ENCODE measurements at regions not wholly inside any gene's neighbourhood (a gene's known extent, or its start where the extent isn't known, plus 50 kb on each side); places are given as distances from the start of the nearest gene placed in this dataset.

- no peak for TF ChIP-seq CTCF (IDR thresholded peaks at IDR 0.05; ENCODE audit: low read depth, low read length)
- no peak overlapping the region for H3K4me3 ChIP-seq (ENCODE audit: low read depth, low read length)
Observed at GRCh38 chr7:35353481-35353880, 99.6 kb upstream of the TBX20 start.

- TF ChIP-seq CTCF (IDR thresholded peaks at IDR 0.05; ENCODE audit: low read depth, low read length): no peak
- H3K4me3 ChIP-seq (ENCODE audit: low read depth, low read length): no peak overlapping the region
Observed at GRCh38 chr7:35351466-35351865, 97.6 kb upstream of the TBX20 start.

- no peak for TF ChIP-seq CTCF (IDR thresholded peaks at IDR 0.05; ENCODE audit: low read depth, low read length)
- H3K4me3 ChIP-seq (ENCODE audit: low read depth, low read length): no peak overlapping the region
Observed at GRCh38 chr7:35348611-35349400, 94.9 kb upstream of the TBX20 start.

- no peak for TF ChIP-seq CTCF (IDR thresholded peaks at IDR 0.05; ENCODE audit: low read depth, low read length)
- H3K4me3 ChIP-seq (ENCODE audit: low read depth, low read length): no peak overlapping the region
Observed at GRCh38 chr7:35342786-35343185, 88.9 kb upstream of the TBX20 start.

DNA sequence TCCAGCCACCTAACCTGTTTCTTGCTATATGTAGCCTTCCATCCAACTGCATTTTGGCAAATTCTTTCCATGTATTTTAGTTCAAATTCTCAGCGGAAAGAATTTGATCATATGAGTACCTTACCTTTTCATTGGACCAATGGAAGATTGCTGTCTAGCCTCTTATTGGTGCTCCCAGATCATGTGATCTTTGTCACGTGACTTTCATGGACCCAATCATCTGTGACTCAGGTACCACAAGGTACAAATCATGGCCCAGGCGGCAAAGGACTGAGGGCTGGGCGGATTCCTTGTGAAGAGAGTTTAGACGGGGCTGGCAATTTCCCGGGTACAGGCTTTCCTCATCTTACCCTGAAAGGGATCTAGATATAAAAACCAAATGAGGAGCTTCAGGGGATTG is 85.9 kb upstream of the TBX20 start:
- H3K4me3 ChIP-seq (ENCODE audit: low read depth, low read length): no peak overlapping the region

GRCh38 chr7:35336444-35336843 is 82.5 kb upstream of the TBX20 start:
- H3K4me3 ChIP-seq (ENCODE audit: low read depth, low read length): no peak overlapping the region
- no peak for TF ChIP-seq CTCF (IDR thresholded peaks at IDR 0.05; ENCODE audit: low read depth, low read length)

More for the DNA sequence above, 85.9 kb upstream of the TBX20 start:
- no peak for TF ChIP-seq CTCF (IDR thresholded peaks at IDR 0.05; ENCODE audit: low read depth, low read length)

DNA sequence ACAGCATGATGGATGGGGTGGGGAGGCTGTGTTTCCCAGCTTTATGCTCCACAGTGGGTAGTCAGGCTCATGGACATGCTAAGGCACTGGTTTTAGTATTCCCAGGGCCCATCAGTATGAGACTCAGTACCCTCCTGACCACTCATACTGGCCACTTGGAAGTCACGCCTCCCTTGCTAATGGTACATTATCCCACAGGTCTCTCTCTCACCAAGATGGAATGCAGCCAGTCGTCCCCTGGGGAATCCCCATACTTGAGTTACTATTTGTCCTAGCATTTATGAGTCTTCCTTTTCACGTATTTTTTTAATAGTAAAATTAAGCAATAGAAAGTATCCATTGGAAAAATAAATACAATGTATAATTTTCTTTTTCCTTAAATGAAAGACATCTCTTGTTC is 80.6 kb upstream of the TBX20 start:
- no peak for TF ChIP-seq CTCF (IDR thresholded peaks at IDR 0.05; ENCODE audit: low read depth, low read length)
- no peak overlapping the region for H3K4me3 ChIP-seq (ENCODE audit: low read depth, low read length)
